SK-N-SH (cell line): ENCODE measurements at regions not wholly inside any gene's neighbourhood (a gene's known extent, or its start where the extent isn't known, plus 50 kb on each side); places are given as distances from the start of the nearest gene placed in this dataset.

ENCODE experiments used
- CTCF ChIA-PET: fragments of 300-600, 350-600 bp; formaldehyde crosslinking; extraction: SDS; loops from one replicate; lab custom pipeline; 2021; lab: Yijun Ruan, JAX
- POLR2A ChIA-PET: fragments of 350-600 bp; sonication (Branson Sonifier 250); formaldehyde crosslinking; extraction: SDS; loops from one replicate; lab custom pipeline; 2020; ENCODE audit warnings: antibody characterized with exemption, inconsistent platforms; lab: Yijun Ruan, JAX
- DNase-seq: peaks from one replicate; pipeline ENCODE4 v3.0.0; 2012
- H2AFZ ChIP-seq: fragments of 200-600 bp; sonication (generic); 2 replicates; pipeline ENCODE4 v1.8.1; 2016; ENCODE audit warnings: antibody characterized with exemption, mild to moderate bottlenecking, low read depth
- H3F3A ChIP-seq: fragments of 200-600 bp; sonication (generic); replicated peaks from 2 replicates; pipeline ENCODE3; 2016; ENCODE audit warnings: antibody characterized with exemption, mild to moderate bottlenecking; ENCODE audit not compliant: insufficient read depth
- H3K27ac ChIP-seq, 2 experiments: fragments of 200-500 bp in 1 of 2; fragments of 200-600 bp in 1 of 2; sonication (Bioruptor generic) in 1 of 2; sonication (generic), shearing (Covaris generic) in 1 of 2; 2 replicates each; pipeline versions ENCODE4 v1.5.1 to v1.6.1; 2014 to 2016; ENCODE audit warnings: low read depth in 2 of 2, inconsistent platforms in 1 of 2, low read length in 1 of 2, mild to moderate bottlenecking in 1 of 2, mixed read lengths in 1 of 2
- H3K27me3 ChIP-seq: fragments of 200-600 bp; sonication (generic), shearing (Covaris generic); 2 replicates; pipeline ENCODE4 v1.6.1; 2016; ENCODE audit warnings: mixed run types; ENCODE audit not compliant: insufficient read depth
- H3K36me3 ChIP-seq, 2 experiments: fragments of 200-500 bp in 1 of 2; fragments of 200-600 bp in 1 of 2; sonication (Bioruptor generic) in 1 of 2; sonication (generic) in 1 of 2; replicated peaks in 1 of 2; 2 replicates each; pipeline versions ENCODE3 to v1.5.1; 2014 to 2016; ENCODE audit warnings: low read length in 1 of 2, mild to moderate bottlenecking in 1 of 2; ENCODE audit not compliant: insufficient read depth in 2 of 2, control insufficient read depth in 1 of 2
- H3K4me1 ChIP-seq, 2 experiments: fragments of 200-500 bp in 1 of 2; fragments of 200-600 bp in 1 of 2; sonication (Bioruptor generic) in 1 of 2; sonication (generic), shearing (Covaris generic) in 1 of 2; 2 replicates each; pipeline versions ENCODE4 v1.5.1 to v1.6.1; 2014 to 2016; ENCODE audit warnings: low read depth in 1 of 2, low read length in 1 of 2, mixed run types in 1 of 2; ENCODE audit not compliant: insufficient read depth in 2 of 2, control insufficient read depth in 1 of 2
- H3K4me2 ChIP-seq: fragments of 200-600 bp; sonication (generic), shearing (Covaris generic); 2 replicates; pipeline ENCODE4 v1.6.1; 2017; ENCODE audit warnings: mixed run types
- H3K4me3 ChIP-seq, 2 experiments: fragments of 200-500 bp in 1 of 2; fragments of 200-600 bp in 1 of 2; sonication (Bioruptor generic) in 1 of 2; sonication (generic), shearing (Covaris generic) in 1 of 2; 2 replicates each; pipeline versions ENCODE4 v1.5.1 to v1.8.1; 2014 to 2016; ENCODE audit warnings: low read depth in 2 of 2, inconsistent platforms in 1 of 2, low read length in 1 of 2, mild to moderate bottlenecking in 1 of 2, mixed read lengths in 1 of 2, moderate library complexity in 1 of 2
- H3K79me2 ChIP-seq: fragments of 200-600 bp; sonication (generic); 2 replicates; pipeline ENCODE4 v1.8.1; 2017; ENCODE audit warnings: mild to moderate bottlenecking; ENCODE audit not compliant: insufficient read depth
- H3K9ac ChIP-seq: fragments of 200-600 bp; sonication (generic); 2 replicates; pipeline ENCODE4 v1.6.1; 2017; ENCODE audit warnings: mixed run types
- H3K9me2 ChIP-seq: fragments of 200-600 bp; sonication (generic); 2 replicates; pipeline ENCODE4 v1.6.1; 2017; ENCODE audit warnings: mixed run types
- H3K9me3 ChIP-seq: fragments of 200-600 bp; sonication (generic); 2 replicates; pipeline ENCODE4 v1.6.1; 2017; ENCODE audit warnings: mixed run types, mild to moderate bottlenecking, moderate library complexity
- H4K20me1 ChIP-seq: fragments of 200-600 bp; sonication (generic); 2 replicates; pipeline ENCODE4 v1.6.1; 2017; ENCODE audit warnings: mild to moderate bottlenecking, mixed run types; ENCODE audit not compliant: insufficient read depth
- EP300 ChIP-seq, 2 experiments: IDR thresholded peaks; 2 replicates each; pipeline versions ENCODE4 v1.4.0 to v1.6.1; 2012; ENCODE audit warnings: borderline replicate concordance in 1 of 2, low read depth in 1 of 2, low read length in 1 of 2
- FOSL2 ChIP-seq: IDR thresholded peaks from 2 replicates; pipeline ENCODE4 v1.4.0; 2012; ENCODE audit warnings: low read depth, mild to moderate bottlenecking, moderate library complexity, borderline replicate concordance
- FOXM1 ChIP-seq: IDR thresholded peaks from 2 replicates; pipeline ENCODE4 v1.4.0; 2012; ENCODE audit warnings: low read depth, mild to moderate bottlenecking
- GABPA ChIP-seq: IDR thresholded peaks from 2 replicates; pipeline ENCODE4 v1.4.0; 2012; ENCODE audit warnings: low read depth, mild to moderate bottlenecking
- GATA2 ChIP-seq: sonication (generic); formaldehyde crosslinking; IDR thresholded peaks from 2 replicates; pipeline ENCODE4 v1.5.0; 2020; ENCODE audit warnings: mild to moderate bottlenecking, missing genetic modification reagents
- MAX ChIP-seq: IDR thresholded peaks from 2 replicates; pipeline ENCODE4 v1.4.0; 2012; ENCODE audit warnings: low read depth
- NFIC ChIP-seq: IDR thresholded peaks from 2 replicates; pipeline ENCODE4 v1.4.0; 2012; ENCODE audit warnings: borderline replicate concordance
- NRF1 ChIP-seq: IDR thresholded peaks from 2 replicates; pipeline ENCODE4 v1.6.1; 2012; ENCODE audit warnings: low read depth, mild to moderate bottlenecking, low read length
- PBX3 ChIP-seq: IDR thresholded peaks from 2 replicates; pipeline ENCODE4; 2012
- RAD21 ChIP-seq: IDR thresholded peaks from 2 replicates; pipeline ENCODE4 v1.6.1; 2012; ENCODE audit warnings: mild to moderate bottlenecking, low read length
- RXRA ChIP-seq: IDR thresholded peaks from 2 replicates; pipeline ENCODE4 v1.4.0; 2012; ENCODE audit warnings: low read depth, mild to moderate bottlenecking, borderline replicate concordance
- SIN3A ChIP-seq: IDR thresholded peaks from 2 replicates; pipeline ENCODE4 v1.6.1; 2012; ENCODE audit warnings: low read depth, mild to moderate bottlenecking, low read length, moderate library complexity, borderline replicate concordance
- SMC3 ChIP-seq: IDR thresholded peaks from 2 replicates; pipeline ENCODE4 v1.6.1; 2012; ENCODE audit warnings: low read depth, low read length, improper control_type of control experiment
- TCF12 ChIP-seq: IDR thresholded peaks from 2 replicates; pipeline ENCODE4 v1.4.0; 2012
- WGBS: methylation state at CpG from one replicate; pipeline ENCODE4 v1.1.6; 2017; ENCODE audit warnings: low lambda C conversion rate; 5-methylcytosine and 5-hydroxymethylcytosine counted together
- TF ChIP-seq, protein P1 (sequence below): fragments of 200-600 bp; sonication (generic); IDR thresholded peaks from 2 replicates; pipeline ENCODE4 v1.6.1; 2017; ENCODE audit warnings: antibody characterized with exemption, mild to moderate bottlenecking, moderate library complexity
- TF ChIP-seq, protein P2 (sequence below): fragments of 150-350 bp; IDR thresholded peaks from 2 replicates; pipeline ENCODE4 v1.6.1; 2016; ENCODE audit warnings: mild to moderate bottlenecking, low read depth, low read length
- TF ChIP-seq, protein P3 (sequence below): IDR thresholded peaks from 2 replicates; pipeline ENCODE4 v1.4.0; 2012; ENCODE audit warnings: low read depth, borderline replicate concordance
- TF ChIP-seq, protein P4 (sequence below): IDR thresholded peaks from 2 replicates; pipeline ENCODE4 v1.6.1; 2012; ENCODE audit warnings: mild to moderate bottlenecking, low read depth, low read length, moderate library complexity

GRCh38 chr1:82492159-82492558 lies 691.4 kb downstream of the ADGRL2 start (continued):
- TF ChIP-seq, protein P1, sequence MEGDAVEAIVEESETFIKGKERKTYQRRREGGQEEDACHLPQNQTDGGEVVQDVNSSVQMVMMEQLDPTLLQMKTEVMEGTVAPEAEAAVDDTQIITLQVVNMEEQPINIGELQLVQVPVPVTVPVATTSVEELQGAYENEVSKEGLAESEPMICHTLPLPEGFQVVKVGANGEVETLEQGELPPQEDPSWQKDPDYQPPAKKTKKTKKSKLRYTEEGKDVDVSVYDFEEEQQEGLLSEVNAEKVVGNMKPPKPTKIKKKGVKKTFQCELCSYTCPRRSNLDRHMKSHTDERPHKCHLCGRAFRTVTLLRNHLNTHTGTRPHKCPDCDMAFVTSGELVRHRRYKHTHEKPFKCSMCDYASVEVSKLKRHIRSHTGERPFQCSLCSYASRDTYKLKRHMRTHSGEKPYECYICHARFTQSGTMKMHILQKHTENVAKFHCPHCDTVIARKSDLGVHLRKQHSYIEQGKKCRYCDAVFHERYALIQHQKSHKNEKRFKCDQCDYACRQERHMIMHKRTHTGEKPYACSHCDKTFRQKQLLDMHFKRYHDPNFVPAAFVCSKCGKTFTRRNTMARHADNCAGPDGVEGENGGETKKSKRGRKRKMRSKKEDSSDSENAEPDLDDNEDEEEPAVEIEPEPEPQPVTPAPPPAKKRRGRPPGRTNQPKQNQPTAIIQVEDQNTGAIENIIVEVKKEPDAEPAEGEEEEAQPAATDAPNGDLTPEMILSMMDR, result no peak
- no peak for TF ChIP-seq EP300 (IDR thresholded peaks at IDR 0.05; ENCODE audit: borderline replicate concordance in 1 of 2, low read depth in 1 of 2, low read length in 1 of 2)
- TF ChIP-seq RXRA, result no peak
- TF ChIP-seq, protein P2, sequence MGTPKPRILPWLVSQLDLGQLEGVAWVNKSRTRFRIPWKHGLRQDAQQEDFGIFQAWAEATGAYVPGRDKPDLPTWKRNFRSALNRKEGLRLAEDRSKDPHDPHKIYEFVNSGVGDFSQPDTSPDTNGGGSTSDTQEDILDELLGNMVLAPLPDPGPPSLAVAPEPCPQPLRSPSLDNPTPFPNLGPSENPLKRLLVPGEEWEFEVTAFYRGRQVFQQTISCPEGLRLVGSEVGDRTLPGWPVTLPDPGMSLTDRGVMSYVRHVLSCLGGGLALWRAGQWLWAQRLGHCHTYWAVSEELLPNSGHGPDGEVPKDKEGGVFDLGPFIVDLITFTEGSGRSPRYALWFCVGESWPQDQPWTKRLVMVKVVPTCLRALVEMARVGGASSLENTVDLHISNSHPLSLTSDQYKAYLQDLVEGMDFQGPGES, result no peak
- no peak for TF ChIP-seq MAX
- no peak for TF ChIP-seq TCF12
- TF ChIP-seq, protein P3, sequence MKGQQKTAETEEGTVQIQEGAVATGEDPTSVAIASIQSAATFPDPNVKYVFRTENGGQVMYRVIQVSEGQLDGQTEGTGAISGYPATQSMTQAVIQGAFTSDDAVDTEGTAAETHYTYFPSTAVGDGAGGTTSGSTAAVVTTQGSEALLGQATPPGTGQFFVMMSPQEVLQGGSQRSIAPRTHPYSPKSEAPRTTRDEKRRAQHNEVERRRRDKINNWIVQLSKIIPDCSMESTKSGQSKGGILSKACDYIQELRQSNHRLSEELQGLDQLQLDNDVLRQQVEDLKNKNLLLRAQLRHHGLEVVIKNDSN, result no peak
- TF ChIP-seq NFIC, result no peak
- TF ChIP-seq PBX3, result no peak
- TF ChIP-seq SMC3, result no peak

DNA sequence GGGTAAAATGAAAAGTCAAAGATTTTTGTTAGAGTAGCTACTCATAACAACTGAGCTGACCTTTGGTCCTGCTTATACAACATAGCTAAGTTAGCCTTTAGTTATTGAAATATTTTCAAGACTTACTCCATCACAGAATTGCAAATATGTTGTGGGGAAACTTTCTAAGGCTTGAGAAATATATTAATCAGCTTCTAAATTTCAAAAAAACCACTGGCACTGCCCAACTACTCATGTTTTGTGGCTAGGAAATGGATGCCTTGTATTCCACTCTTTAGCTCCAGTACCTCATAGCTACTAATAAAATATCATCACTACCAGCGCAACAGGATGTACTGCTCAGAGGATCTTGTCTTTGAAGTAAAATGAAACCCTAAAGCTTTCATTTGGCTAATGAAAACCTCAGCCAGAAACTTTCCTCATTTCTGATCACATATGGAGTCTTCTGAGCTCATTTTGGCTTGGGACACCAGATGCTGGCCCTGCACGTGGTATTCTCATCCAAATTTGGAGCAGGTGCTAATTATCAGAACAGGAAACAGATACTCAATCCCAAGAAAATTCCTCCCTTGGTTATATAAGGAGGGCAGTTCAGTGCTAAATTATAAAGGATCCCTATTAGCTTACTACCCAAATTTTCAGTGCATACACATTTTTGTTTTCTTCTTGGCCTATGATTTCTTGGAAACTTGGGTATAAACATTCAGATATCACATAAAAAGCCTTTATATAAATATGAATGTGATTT lies 690.7 kb downstream of the ADGRL2 start:
- no peaks in the 10 kb centered on the region for H3K9me3 ChIP-seq
- WGBS, result 13% methylated on average over 2 of the region's 2 CpGs
- H3K4me2 ChIP-seq, result no peak overlapping the region
- H3K27ac ChIP-seq, result no peak overlapping the region
- H3K9ac ChIP-seq, result no peak overlapping the region
- no peak overlapping the region for H2AFZ ChIP-seq
- CTCF ChIA-PET, result interaction anchor here (0.5 kb wide), 1 partner anchor 206 kb away, joined by 3 read pairs; no protein-coding TSS in a partner anchor
- no peaks in the 10 kb centered on the region for H4K20me1 ChIP-seq
- no peaks in the 10 kb centered on the region for H3K9me2 ChIP-seq
- POLR2A ChIA-PET, result no interaction called here
- H3F3A ChIP-seq, result no peaks in the 10 kb centered on the region
- no peaks in the 10 kb centered on the region for H3K4me1 ChIP-seq
- no peak overlapping the region for H3K4me3 ChIP-seq
- H3K79me2 ChIP-seq, result no peaks in the 10 kb centered on the region
- DNase-seq, result no peak
- H3K36me3 ChIP-seq, result no peaks in the 10 kb centered on the region
- no peaks in the 10 kb centered on the region for H3K27me3 ChIP-seq
- TF ChIP-seq, protein P4, sequence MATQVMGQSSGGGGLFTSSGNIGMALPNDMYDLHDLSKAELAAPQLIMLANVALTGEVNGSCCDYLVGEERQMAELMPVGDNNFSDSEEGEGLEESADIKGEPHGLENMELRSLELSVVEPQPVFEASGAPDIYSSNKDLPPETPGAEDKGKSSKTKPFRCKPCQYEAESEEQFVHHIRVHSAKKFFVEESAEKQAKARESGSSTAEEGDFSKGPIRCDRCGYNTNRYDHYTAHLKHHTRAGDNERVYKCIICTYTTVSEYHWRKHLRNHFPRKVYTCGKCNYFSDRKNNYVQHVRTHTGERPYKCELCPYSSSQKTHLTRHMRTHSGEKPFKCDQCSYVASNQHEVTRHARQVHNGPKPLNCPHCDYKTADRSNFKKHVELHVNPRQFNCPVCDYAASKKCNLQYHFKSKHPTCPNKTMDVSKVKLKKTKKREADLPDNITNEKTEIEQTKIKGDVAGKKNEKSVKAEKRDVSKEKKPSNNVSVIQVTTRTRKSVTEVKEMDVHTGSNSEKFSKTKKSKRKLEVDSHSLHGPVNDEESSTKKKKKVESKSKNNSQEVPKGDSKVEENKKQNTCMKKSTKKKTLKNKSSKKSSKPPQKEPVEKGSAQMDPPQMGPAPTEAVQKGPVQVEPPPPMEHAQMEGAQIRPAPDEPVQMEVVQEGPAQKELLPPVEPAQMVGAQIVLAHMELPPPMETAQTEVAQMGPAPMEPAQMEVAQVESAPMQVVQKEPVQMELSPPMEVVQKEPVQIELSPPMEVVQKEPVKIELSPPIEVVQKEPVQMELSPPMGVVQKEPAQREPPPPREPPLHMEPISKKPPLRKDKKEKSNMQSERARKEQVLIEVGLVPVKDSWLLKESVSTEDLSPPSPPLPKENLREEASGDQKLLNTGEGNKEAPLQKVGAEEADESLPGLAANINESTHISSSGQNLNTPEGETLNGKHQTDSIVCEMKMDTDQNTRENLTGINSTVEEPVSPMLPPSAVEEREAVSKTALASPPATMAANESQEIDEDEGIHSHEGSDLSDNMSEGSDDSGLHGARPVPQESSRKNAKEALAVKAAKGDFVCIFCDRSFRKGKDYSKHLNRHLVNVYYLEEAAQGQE, result no peak
- TF ChIP-seq RXRA (no peak), GABPA (no peak), FOSL2 (no peak), FOXM1 (no peak), NRF1 (no peak), SIN3A (no peak), TCF12 (no peak), RAD21 (no peak), GATA2 (CRISPR knock-in tag) (no peak)
- TF ChIP-seq, protein P1, result no peak
- TF ChIP-seq, protein P3, result no peak
